ENCODE measurements at regions not wholly inside any gene's neighbourhood (a gene's known extent, or its start where the extent isn't known, plus 50 kb on each side); places are given as distances from the start of the nearest gene placed in this dataset.

DNA sequence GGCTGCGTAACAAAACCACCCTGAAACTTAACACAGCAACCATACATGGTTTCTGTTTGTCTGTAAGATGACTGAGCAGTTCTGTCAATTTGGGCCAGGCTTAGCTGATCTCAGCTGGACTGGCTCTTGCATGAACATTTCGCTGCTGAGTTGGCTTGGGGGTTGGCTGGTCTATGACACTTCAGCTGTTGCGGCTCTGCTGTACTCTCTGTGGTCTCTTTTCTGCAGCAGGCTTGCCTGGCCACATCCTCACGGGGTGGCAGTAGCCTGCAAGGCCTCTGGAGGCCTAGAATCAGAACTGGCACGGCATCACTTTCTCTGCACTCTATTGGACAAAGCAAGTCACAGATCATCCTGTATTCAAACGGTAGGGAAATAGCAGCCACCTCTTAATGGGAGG, 216.2 kb downstream of the BCL11B start:
- peaks cover 28 to 38% of the 10 kb centered on the region in 2 donors for H3K4me1 Mint-ChIP-seq (ENCODE audit: low read depth in 2 of 2)
- H3K4me3 Mint-ChIP-seq, result peak overlapping the region; percentile 60 to 73
- H3K36me3 Mint-ChIP-seq (ENCODE audit: insufficient read depth), result peaks cover 4% of the 10 kb centered on the region
- ATAC-seq (replicated peaks), result peak; percentile 98
- H3K27me3 Mint-ChIP-seq, result no peaks in the 10 kb centered on the region
- peaks cover 3 to 8% of the 10 kb centered on the region in 2 donors for H3K9me3 Mint-ChIP-seq
- peak overlapping the region; percentile 85 to 90 for H3K27ac Mint-ChIP-seq
- DNase-seq, result peak; percentile 65 to 72 (median 66)

- DNase-seq (no peak), ATAC-seq (replicated peaks) (no peak)
- Mint-ChIP-seq H3K4me3 (no peak overlapping the region), H3K27ac (peak overlapping the region in 1 of 2 donors; percentile 53), H3K27me3 (no peaks in the 10 kb centered on the region), H3K4me1 (ENCODE audit: low read depth in 2 of 2) (peaks cover 30 to 37% of the 10 kb centered on the region in 2 donors), H3K9me3 (no peaks in the 10 kb centered on the region), H3K36me3 (ENCODE audit: insufficient read depth) (peaks cover 6% of the 10 kb centered on the region)
Observed at GRCh38 chr14:99057576-99058083, 214.4 kb downstream of the BCL11B start.

- Mint-ChIP-seq H3K27ac (peak overlapping the region in 1 of 2 donors; percentile 27), H3K36me3 (ENCODE audit: insufficient read depth) (peaks cover 6% of the 10 kb centered on the region), H3K27me3 (no peaks in the 10 kb centered on the region), H3K9me3 (no peaks in the 10 kb centered on the region), H3K4me1 (ENCODE audit: low read depth in 2 of 2) (peaks cover 30 to 37% of the 10 kb centered on the region in 2 donors), H3K4me3 (no peak overlapping the region)
- ATAC-seq (replicated peaks), result no peak
- no peak for DNase-seq
Observed at GRCh38 chr14:99058542-99058941, 213.5 kb downstream of the BCL11B start.

DNA sequence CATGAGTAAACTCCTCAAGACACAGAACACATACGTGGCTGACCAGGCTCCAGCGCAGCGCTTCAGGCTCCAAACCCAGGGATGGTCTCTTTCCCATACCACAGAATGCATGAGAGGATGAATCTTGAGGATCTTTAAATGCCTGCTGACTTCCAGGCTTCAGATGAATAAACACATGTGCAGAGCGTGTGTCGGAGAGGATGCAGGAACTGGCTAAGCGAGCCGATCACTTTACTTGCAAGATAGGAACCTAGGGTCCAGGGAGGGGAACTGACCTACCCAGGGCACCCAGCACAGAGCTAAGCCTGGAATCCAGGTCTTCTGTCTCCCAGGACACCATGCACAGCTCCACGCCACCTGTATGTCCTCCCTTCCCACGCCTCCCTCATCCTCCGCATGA, 209.8 kb downstream of the BCL11B start:
- DNase-seq (no peak), ATAC-seq (replicated peaks) (no peak)
- H3K27me3 Mint-ChIP-seq, result no peaks in the 10 kb centered on the region
- no peak overlapping the region for H3K4me3 Mint-ChIP-seq
- H3K27ac Mint-ChIP-seq, result no peak overlapping the region
- peaks cover under 1 to 6% of the 10 kb centered on the region in 2 donors for H3K4me1 Mint-ChIP-seq (ENCODE audit: low read depth in 2 of 2)
- H3K36me3 Mint-ChIP-seq (ENCODE audit: insufficient read depth), result peaks cover 2% of the 10 kb centered on the region
- no peaks in the 10 kb centered on the region for H3K9me3 Mint-ChIP-seq

GRCh38 chr14:99062772-99063418, 209.1 kb downstream of the BCL11B start:
- Mint-ChIP-seq H3K4me3 (no peak overlapping the region), H3K27ac (no peak overlapping the region), H3K4me1 (ENCODE audit: low read depth in 2 of 2) (peaks cover 0 to 6% of the 10 kb centered on the region in 2 donors), H3K27me3 (no peaks in the 10 kb centered on the region), H3K9me3 (no peaks in the 10 kb centered on the region), H3K36me3 (ENCODE audit: insufficient read depth) (peaks cover 2% of the 10 kb centered on the region)
- ATAC-seq (replicated peaks) (no peak), DNase-seq (no peak)

GRCh38 chr14:99063620-99064225, 208.3 kb downstream of the BCL11B start:
- Mint-ChIP-seq H3K36me3 (ENCODE audit: insufficient read depth) (peaks cover 2% of the 10 kb centered on the region), H3K4me1 (ENCODE audit: low read depth in 2 of 2) (peaks cover 0 to 5% of the 10 kb centered on the region in 2 donors), H3K4me3 (no peak overlapping the region), H3K27ac (no peak overlapping the region), H3K27me3 (no peaks in the 10 kb centered on the region), H3K9me3 (no peaks in the 10 kb centered on the region)
- ATAC-seq (replicated peaks), result no peak
- DNase-seq, result no peak

DNA sequence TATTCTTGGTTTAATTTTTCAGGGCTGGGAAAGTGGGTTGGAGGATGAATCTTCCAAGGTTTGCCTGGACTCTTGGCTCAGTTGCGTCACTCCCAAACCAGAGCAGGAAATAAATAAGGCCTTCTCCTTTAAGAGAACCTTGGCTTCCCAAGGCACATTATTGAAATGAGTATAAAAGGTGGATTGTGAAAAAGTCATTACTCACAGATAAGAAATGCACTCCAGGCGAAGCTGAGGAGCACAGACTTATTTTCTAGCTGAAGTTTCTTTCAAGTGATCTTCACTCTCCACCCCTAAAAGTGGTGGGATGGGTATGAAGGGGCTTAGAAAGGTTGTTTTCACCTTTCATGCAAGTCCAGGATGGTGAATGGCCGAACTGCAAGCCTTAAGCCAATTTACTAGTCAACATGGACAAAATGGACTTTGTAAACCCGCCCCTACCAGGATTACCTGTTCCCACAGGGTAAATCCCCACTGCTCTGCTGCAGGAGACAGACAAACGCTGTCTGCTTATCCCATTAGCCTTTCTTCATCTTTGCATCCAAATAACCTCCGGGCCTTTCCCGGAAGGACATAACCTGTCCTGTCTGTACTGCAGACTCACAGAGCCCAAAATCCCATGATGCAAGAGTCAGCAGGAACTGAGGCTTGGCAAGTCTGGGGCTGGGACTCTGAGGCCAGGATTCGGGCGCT, 207.6 kb downstream of the BCL11B start:
- ATAC-seq (replicated peaks) (no peak), DNase-seq (no peak)
- H3K27me3 Mint-ChIP-seq, result no peaks in the 10 kb centered on the region
- no peak overlapping the region for H3K27ac Mint-ChIP-seq
- H3K9me3 Mint-ChIP-seq, result no peaks in the 10 kb centered on the region
- peaks cover 0 to 5% of the 10 kb centered on the region in 2 donors for H3K4me1 Mint-ChIP-seq (ENCODE audit: low read depth in 2 of 2)
- H3K36me3 Mint-ChIP-seq (ENCODE audit: insufficient read depth), result peaks cover 2% of the 10 kb centered on the region
- no peak overlapping the region for H3K4me3 Mint-ChIP-seq

- no peak overlapping the region for H3K4me3 Mint-ChIP-seq
- ATAC-seq (replicated peaks), result no peak
Observed at GRCh38 chr14:99065551-99065950, 206.4 kb downstream of the BCL11B start.

GRCh38 chr14:99066378-99066777, 205.6 kb downstream of the BCL11B start:
- Mint-ChIP-seq H3K27me3 (no peaks in the 10 kb centered on the region), H3K9me3 (no peaks in the 10 kb centered on the region), H3K4me3 (no peak overlapping the region), H3K27ac (peak overlapping the region in 1 of 2 donors; percentile 79), H3K36me3 (ENCODE audit: insufficient read depth) (peaks cover 2% of the 10 kb centered on the region), H3K4me1 (ENCODE audit: low read depth in 2 of 2) (peaks cover 0 to 11% of the 10 kb centered on the region in 2 donors)
- DNase-seq (no peak), ATAC-seq (replicated peaks) (no peak)

More at GRCh38 chr14:99065551-99065950, 206.4 kb downstream of the BCL11B start:
- no peaks in the 10 kb centered on the region for H3K9me3 Mint-ChIP-seq
- H3K27me3 Mint-ChIP-seq, result no peaks in the 10 kb centered on the region
- peaks cover 0 to 7% of the 10 kb centered on the region in 2 donors for H3K4me1 Mint-ChIP-seq (ENCODE audit: low read depth in 2 of 2)
- peaks cover 2% of the 10 kb centered on the region for H3K36me3 Mint-ChIP-seq (ENCODE audit: insufficient read depth)
- H3K27ac Mint-ChIP-seq, result peak overlapping the region in 1 of 2 donors; percentile 79
- no peak for DNase-seq

- Mint-ChIP-seq H3K27ac (no peak overlapping the region), H3K9me3 (no peaks in the 10 kb centered on the region), H3K27me3 (no peaks in the 10 kb centered on the region), H3K4me1 (ENCODE audit: low read depth in 2 of 2) (peaks cover 0 to 9% of the 10 kb centered on the region in 2 donors), H3K36me3 (ENCODE audit: insufficient read depth) (no peaks in the 10 kb centered on the region), H3K4me3 (no peak overlapping the region)
- ATAC-seq (replicated peaks), result no peak
- DNase-seq, result no peak
Observed at GRCh38 chr14:99067141-99067920, 204.7 kb downstream of the BCL11B start.

DNA sequence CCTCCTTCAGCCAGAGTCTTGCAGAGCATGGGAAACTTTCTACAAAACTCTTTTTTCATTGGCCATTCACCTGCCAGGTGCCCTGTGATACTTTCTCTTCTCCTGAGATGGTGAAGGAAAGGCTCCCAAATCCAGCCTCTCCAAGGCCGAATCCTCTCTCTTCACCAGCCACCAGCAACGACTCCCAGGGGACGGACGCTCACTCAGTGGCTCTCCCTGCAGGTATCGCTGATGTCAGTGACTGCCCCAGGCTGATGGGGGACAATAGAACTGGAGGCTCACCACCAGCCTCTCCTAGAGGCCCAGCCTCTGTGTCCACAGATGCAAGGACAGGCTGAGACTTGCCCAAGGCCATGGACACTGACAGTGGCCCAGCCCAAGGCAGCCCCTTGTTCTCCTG, 204.1 kb downstream of the BCL11B start:
- Mint-ChIP-seq H3K27me3 (no peaks in the 10 kb centered on the region), H3K4me1 (ENCODE audit: low read depth in 2 of 2) (peaks cover 0 to 9% of the 10 kb centered on the region in 2 donors), H3K36me3 (ENCODE audit: insufficient read depth) (no peaks in the 10 kb centered on the region), H3K27ac (no peak overlapping the region), H3K4me3 (no peak overlapping the region), H3K9me3 (no peaks in the 10 kb centered on the region)
- DNase-seq, result no peak
- ATAC-seq (replicated peaks), result no peak

DNA sequence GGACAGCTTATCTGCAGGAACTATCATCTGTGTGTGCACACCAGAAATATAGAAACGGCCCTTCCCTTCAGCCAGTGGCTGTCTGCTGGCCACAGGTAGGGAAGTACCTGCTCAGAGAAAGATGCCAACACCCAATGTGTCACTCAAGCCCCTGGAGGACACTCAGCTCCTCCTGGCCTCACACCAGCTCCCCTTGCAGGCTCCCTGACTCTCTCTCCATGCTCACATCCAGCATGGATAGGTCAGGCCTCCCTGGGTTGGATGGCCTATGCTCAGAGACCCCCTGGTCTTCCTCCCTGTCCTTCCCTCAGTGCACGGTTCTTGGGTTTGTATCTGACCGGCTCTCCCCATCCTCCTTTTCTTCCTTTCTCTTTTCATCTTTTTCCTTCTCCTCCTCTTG, 202.1 kb downstream of the BCL11B start:
- Mint-ChIP-seq H3K4me1 (ENCODE audit: low read depth in 2 of 2) (peaks cover 0 to 13% of the 10 kb centered on the region in 2 donors), H3K4me3 (no peak overlapping the region), H3K27me3 (no peaks in the 10 kb centered on the region), H3K36me3 (ENCODE audit: insufficient read depth) (no peaks in the 10 kb centered on the region), H3K9me3 (no peaks in the 10 kb centered on the region), H3K27ac (no peak overlapping the region)
- ATAC-seq (replicated peaks), result no peak
- DNase-seq, result no peak

- no peaks in the 10 kb centered on the region for H3K9me3 Mint-ChIP-seq
- no peaks in the 10 kb centered on the region for H3K36me3 Mint-ChIP-seq (ENCODE audit: insufficient read depth)
- H3K4me3 Mint-ChIP-seq, result no peak overlapping the region
- ATAC-seq (replicated peaks), result no peak
- no peaks in the 10 kb centered on the region for H3K27me3 Mint-ChIP-seq
- H3K27ac Mint-ChIP-seq, result peak overlapping the region in 1 of 2 donors; percentile 41
- DNase-seq, result no peak
- H3K4me1 Mint-ChIP-seq (ENCODE audit: low read depth in 2 of 2), result peaks cover 0 to 19% of the 10 kb centered on the region in 2 donors
Observed at GRCh38 chr14:99072433-99072832, 199.6 kb downstream of the BCL11B start.
